ENCODE measurements at regions not wholly inside any gene's neighbourhood (a gene's known extent, or its start where the extent isn't known, plus 50 kb on each side); places are given as distances from the start of the nearest gene placed in this dataset.

- H3K4me1 Mint-ChIP-seq = no peaks in the 10 kb centered on the region
- intact Hi-C loops (cut with micrococcal nuclease) = no loop called here
- CTCF ChIA-PET = no interaction called here
Observed at GRCh38 chr21:24881506-24881905, 725.8 kb downstream of the MRPL39 start.

GRCh38 chr21:24870633-24871032 is 736.6 kb downstream of the MRPL39 start:
- intact Hi-C loops (cut with micrococcal nuclease) = no loop called here
- no peaks in the 10 kb centered on the region for H3K4me1 Mint-ChIP-seq

More at GRCh38 chr21:24881506-24881905, 725.8 kb downstream of the MRPL39 start:
- Histone ChIP-seq H3K27ac (ENCODE audit: low read depth, low read length) (no peak overlapping the region), H3K9me3 (ENCODE audit: control insufficient read depth in 2 of 3, low read length in 3 of 3) (no peaks in the 10 kb centered on the region), H3K27me3 (ENCODE audit: control insufficient read depth in 2 of 2, insufficient read depth in 2 of 2, low read length in 2 of 2) (no peaks in the 10 kb centered on the region), H3K36me3 (ENCODE audit: control insufficient read depth in 2 of 3, insufficient read depth in 3 of 3, low read length in 3 of 3) (no peaks in the 10 kb centered on the region), H3K4me1 (ENCODE audit: control insufficient read depth in 2 of 2, insufficient read depth in 2 of 2, low read length in 2 of 2) (no peaks in the 10 kb centered on the region), H3K4me3 (ENCODE audit: low read length) (no peak overlapping the region)
- DNase-seq (no peak), ATAC-seq (no peak)
- peaks cover 0 to 11% (median 3%) of the 10 kb centered on the region in 11 donors for H3K9me3 Mint-ChIP-seq
- POLR2A ChIA-PET = no interaction called here
- peaks cover 0 to 4% (median 0%) of the 10 kb centered on the region in 5 donors for H3K36me3 Mint-ChIP-seq
- no peak overlapping the region for H3K27ac Mint-ChIP-seq
- no peaks in the 10 kb centered on the region for H3K27me3 Mint-ChIP-seq
- H3K4me3 Mint-ChIP-seq = no peak overlapping the region

GRCh38 chr21:24869862-24870261 is 737.4 kb downstream of the MRPL39 start:
- intact Hi-C loops (cut with micrococcal nuclease) = no loop called here
- DNase-seq = no peak
- POLR2A ChIA-PET = no interaction called here
- Histone ChIP-seq H3K36me3 (ENCODE audit: control insufficient read depth in 2 of 3, insufficient read depth in 3 of 3, low read length in 3 of 3) (no peaks in the 10 kb centered on the region), H3K27me3 (ENCODE audit: control insufficient read depth in 2 of 2, insufficient read depth in 2 of 2, low read length in 2 of 2) (no peaks in the 10 kb centered on the region), H3K27ac (ENCODE audit: low read depth, low read length) (no peak overlapping the region), H3K4me3 (ENCODE audit: low read length) (no peak overlapping the region), H3K4me1 (ENCODE audit: control insufficient read depth in 2 of 2, insufficient read depth in 2 of 2, low read length in 2 of 2) (no peaks in the 10 kb centered on the region), H3K9me3 (ENCODE audit: control insufficient read depth in 2 of 3, low read length in 3 of 3) (no peaks in the 10 kb centered on the region)
- no peak for ATAC-seq
- CTCF ChIA-PET = no interaction called here
- Mint-ChIP-seq H3K4me1 (no peaks in the 10 kb centered on the region), H3K36me3 (no peaks in the 10 kb centered on the region), H3K4me3 (no peak overlapping the region), H3K27ac (no peak overlapping the region), H3K9me3 (peaks cover 0 to 24% (median 1%) of the 10 kb centered on the region in 11 donors), H3K27me3 (no peaks in the 10 kb centered on the region)

More at GRCh38 chr21:24870633-24871032, 736.6 kb downstream of the MRPL39 start:
- H3K27me3 ChIP-seq (ENCODE audit: control insufficient read depth in 2 of 2, insufficient read depth in 2 of 2, low read length in 2 of 2) = no peaks in the 10 kb centered on the region
- H3K4me1 ChIP-seq (ENCODE audit: control insufficient read depth in 2 of 2, insufficient read depth in 2 of 2, low read length in 2 of 2) = no peaks in the 10 kb centered on the region
- POLR2A ChIA-PET = no interaction called here
- CTCF ChIA-PET = no interaction called here
- H3K27ac ChIP-seq (ENCODE audit: low read depth, low read length) = no peak overlapping the region
- no peaks in the 10 kb centered on the region for H3K36me3 ChIP-seq (ENCODE audit: control insufficient read depth in 2 of 3, insufficient read depth in 3 of 3, low read length in 3 of 3)
- H3K27me3 Mint-ChIP-seq = no peaks in the 10 kb centered on the region
- H3K9me3 ChIP-seq (ENCODE audit: control insufficient read depth in 2 of 3, low read length in 3 of 3) = no peaks in the 10 kb centered on the region
- no peak for DNase-seq
- ATAC-seq = no peak
- H3K36me3 Mint-ChIP-seq = no peaks in the 10 kb centered on the region
- H3K4me3 Mint-ChIP-seq = no peak overlapping the region
- H3K27ac Mint-ChIP-seq = no peak overlapping the region
- H3K9me3 Mint-ChIP-seq = peaks cover 0 to 24% (median 1%) of the 10 kb centered on the region in 11 donors
- no peak overlapping the region for H3K4me3 ChIP-seq (ENCODE audit: low read length)

- Histone ChIP-seq H3K4me3 (ENCODE audit: low read length) (no peak overlapping the region), H3K27ac (ENCODE audit: low read depth, low read length) (no peak overlapping the region), H3K36me3 (ENCODE audit: control insufficient read depth in 2 of 3, insufficient read depth in 3 of 3, low read length in 3 of 3) (no peaks in the 10 kb centered on the region), H3K27me3 (ENCODE audit: control insufficient read depth in 2 of 2, insufficient read depth in 2 of 2, low read length in 2 of 2) (no peaks in the 10 kb centered on the region), H3K9me3 (ENCODE audit: control insufficient read depth in 2 of 3, low read length in 3 of 3) (no peaks in the 10 kb centered on the region), H3K4me1 (ENCODE audit: control insufficient read depth in 2 of 2, insufficient read depth in 2 of 2, low read length in 2 of 2) (no peaks in the 10 kb centered on the region)
- Mint-ChIP-seq H3K36me3 (no peaks in the 10 kb centered on the region), H3K9me3 (peaks cover 0 to 18% (median 0%) of the 10 kb centered on the region in 11 donors), H3K4me1 (no peaks in the 10 kb centered on the region), H3K4me3 (no peak overlapping the region), H3K27ac (no peak overlapping the region), H3K27me3 (no peaks in the 10 kb centered on the region)
- POLR2A ChIA-PET = no interaction called here
- CTCF ChIA-PET = no interaction called here
- DNase-seq (no peak), ATAC-seq (no peak)
- intact Hi-C loops (cut with micrococcal nuclease) = no loop called here
Observed at GRCh38 chr21:24868117-24868516, 739.2 kb downstream of the MRPL39 start.

- no peak overlapping the region for H3K27ac Mint-ChIP-seq
- Histone ChIP-seq H3K27ac (ENCODE audit: low read depth, low read length) (no peak overlapping the region), H3K27me3 (ENCODE audit: control insufficient read depth in 2 of 2, insufficient read depth in 2 of 2, low read length in 2 of 2) (no peaks in the 10 kb centered on the region), H3K4me3 (ENCODE audit: low read length) (no peak overlapping the region), H3K36me3 (ENCODE audit: control insufficient read depth in 2 of 3, insufficient read depth in 3 of 3, low read length in 3 of 3) (no peaks in the 10 kb centered on the region), H3K9me3 (ENCODE audit: control insufficient read depth in 2 of 3, low read length in 3 of 3) (no peaks in the 10 kb centered on the region), H3K4me1 (ENCODE audit: control insufficient read depth in 2 of 2, insufficient read depth in 2 of 2, low read length in 2 of 2) (no peaks in the 10 kb centered on the region)
- H3K4me3 Mint-ChIP-seq = no peak overlapping the region
- ChIA-PET CTCF (no interaction called here), POLR2A (no interaction called here)
- H3K4me1 Mint-ChIP-seq = no peaks in the 10 kb centered on the region
- H3K36me3 Mint-ChIP-seq = no peaks in the 10 kb centered on the region
- H3K27me3 Mint-ChIP-seq = no peaks in the 10 kb centered on the region
- intact Hi-C loops (cut with micrococcal nuclease) = no loop called here
- no peak for DNase-seq
- ATAC-seq = no peak
- H3K9me3 Mint-ChIP-seq = peaks cover 0 to 2% (median 0%) of the 10 kb centered on the region in 11 donors
Observed at GRCh38 chr21:24861471-24861870, 745.8 kb downstream of the MRPL39 start.

DNA sequence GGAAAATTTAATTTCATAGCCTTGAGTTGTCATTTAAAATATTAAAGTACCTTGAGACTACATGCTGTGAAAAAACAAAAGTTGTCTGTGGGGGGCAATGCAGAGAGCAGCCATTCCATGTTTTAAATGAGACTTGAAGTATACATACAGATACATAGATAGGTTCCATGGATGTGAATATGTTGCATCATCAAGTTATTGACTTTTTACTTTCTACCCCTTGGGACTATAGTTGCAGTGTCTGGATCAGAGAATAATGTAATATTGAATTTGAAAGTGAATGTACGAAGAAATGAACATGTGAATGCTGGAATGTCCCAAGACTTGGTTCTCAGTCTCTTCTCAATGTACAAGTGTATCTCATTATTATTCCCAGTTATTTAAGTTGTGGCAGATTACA is 751.0 kb downstream of the MRPL39 start:
- no peaks in the 10 kb centered on the region for H3K4me1 Mint-ChIP-seq
- DNase-seq (no peak), ATAC-seq (no peak)
- no peaks in the 10 kb centered on the region for H3K4me1 ChIP-seq (ENCODE audit: control insufficient read depth in 2 of 2, insufficient read depth in 2 of 2, low read length in 2 of 2)
- intact Hi-C loops (cut with micrococcal nuclease) = no loop called here
- CTCF ChIA-PET = no interaction called here
- H3K4me3 ChIP-seq (ENCODE audit: low read length) = no peak overlapping the region
- POLR2A ChIA-PET = no interaction called here
- no peak overlapping the region for H3K27ac ChIP-seq (ENCODE audit: low read depth, low read length)
- H3K4me3 Mint-ChIP-seq = no peak overlapping the region
- H3K27ac Mint-ChIP-seq = no peak overlapping the region
- H3K36me3 Mint-ChIP-seq = no peaks in the 10 kb centered on the region
- no peaks in the 10 kb centered on the region for H3K36me3 ChIP-seq (ENCODE audit: control insufficient read depth in 2 of 3, insufficient read depth in 3 of 3, low read length in 3 of 3)
- peaks cover 0 to 7% (median 2%) of the 10 kb centered on the region in 11 donors for H3K9me3 Mint-ChIP-seq
- peaks cover 0 to 1% (median 0%) of the 10 kb centered on the region in 5 donors for H3K27me3 Mint-ChIP-seq
- no peaks in the 10 kb centered on the region for H3K9me3 ChIP-seq (ENCODE audit: control insufficient read depth in 2 of 3, low read length in 3 of 3)
- no peaks in the 10 kb centered on the region for H3K27me3 ChIP-seq (ENCODE audit: control insufficient read depth in 2 of 2, insufficient read depth in 2 of 2, low read length in 2 of 2)

DNA sequence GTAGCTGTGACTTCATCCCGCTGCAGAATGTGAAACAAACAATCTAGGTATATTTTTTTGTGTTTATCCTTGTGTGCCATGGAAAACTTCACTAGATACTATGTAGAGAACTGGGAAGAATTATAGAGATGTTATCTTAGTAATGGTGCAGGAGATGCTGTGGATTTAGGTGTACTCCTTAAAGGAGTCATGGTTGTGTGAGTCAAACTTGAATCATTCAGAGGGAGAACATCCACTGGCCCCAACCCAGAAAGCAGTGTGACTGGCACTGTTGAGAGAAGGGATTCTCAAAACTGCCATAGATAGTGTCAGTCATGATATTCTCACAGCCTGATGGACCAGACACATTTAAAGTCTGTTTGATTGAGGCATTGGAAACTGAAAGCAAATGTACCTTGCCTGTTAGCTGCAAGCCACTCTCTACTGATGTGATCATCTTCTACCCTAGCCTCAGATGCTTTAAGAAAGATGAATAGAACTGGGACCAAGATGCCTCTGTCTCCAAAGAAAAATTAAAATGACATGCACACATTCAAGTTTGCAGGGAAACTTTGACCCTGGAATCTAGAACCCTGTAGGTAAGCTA is 754.6 kb downstream of the MRPL39 start:
- POLR2A ChIA-PET = no interaction called here

More for the DNA sequence above, 754.6 kb downstream of the MRPL39 start:
- Histone ChIP-seq H3K27ac (ENCODE audit: low read depth, low read length) (no peak overlapping the region), H3K27me3 (ENCODE audit: control insufficient read depth in 2 of 2, insufficient read depth in 2 of 2, low read length in 2 of 2) (no peaks in the 10 kb centered on the region), H3K9me3 (ENCODE audit: control insufficient read depth in 2 of 3, low read length in 3 of 3) (no peaks in the 10 kb centered on the region), H3K4me1 (ENCODE audit: control insufficient read depth in 2 of 2, insufficient read depth in 2 of 2, low read length in 2 of 2) (no peaks in the 10 kb centered on the region), H3K36me3 (ENCODE audit: control insufficient read depth in 2 of 3, insufficient read depth in 3 of 3, low read length in 3 of 3) (no peaks in the 10 kb centered on the region), H3K4me3 (ENCODE audit: low read length) (no peak overlapping the region)
- intact Hi-C loops (cut with micrococcal nuclease) = no loop called here
- CTCF ChIA-PET = no interaction called here
- Mint-ChIP-seq H3K9me3 (peaks cover 0 to 17% (median 3%) of the 10 kb centered on the region in 11 donors), H3K27me3 (peaks cover 0 to 6% (median 0%) of the 10 kb centered on the region in 5 donors), H3K4me3 (no peak overlapping the region), H3K27ac (no peak overlapping the region), H3K4me1 (no peaks in the 10 kb centered on the region), H3K36me3 (no peaks in the 10 kb centered on the region)
- ATAC-seq (no peak), DNase-seq (no peak)
